ENCODE measurements at regions not wholly inside any gene's neighbourhood (a gene's known extent, or its start where the extent isn't known, plus 50 kb on each side); places are given as distances from the start of the nearest gene placed in this dataset.

DNA sequence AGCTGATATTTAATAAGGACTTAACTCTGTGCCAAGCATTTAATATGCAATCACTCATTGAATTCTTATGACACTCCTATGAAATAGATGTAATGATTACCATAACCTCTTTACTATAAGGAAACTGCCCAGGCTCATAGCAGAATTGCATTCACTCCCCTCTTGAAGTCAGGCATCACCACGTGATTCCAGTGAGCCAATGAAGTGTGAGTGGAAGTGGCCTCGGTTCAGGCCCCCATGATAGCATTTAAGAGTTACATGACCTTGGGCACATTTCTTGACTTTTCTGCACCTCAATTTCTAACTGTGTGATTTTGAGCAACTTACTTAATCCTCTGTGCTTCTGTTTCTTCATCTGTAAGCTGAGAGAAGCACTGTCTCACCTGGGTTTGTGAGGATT lies 62.8 kb upstream of the CLDN18 start:
- no peak for ATAC-seq

GRCh38 chr3:137948400-137949072 lies 61.4 kb upstream of the CLDN18 start:
- no peak for ATAC-seq
- TF ChIP-seq ZNF70 (CRISPR knock-in tag; IDR thresholded peaks at IDR 0.05) (no peak), SNAI2 (CRISPR knock-in tag; IDR thresholded peaks at IDR 0.05) (no peak), BACH2 (CRISPR knock-in tag; IDR thresholded peaks at IDR 0.05; ENCODE audit: borderline replicate concordance) (no peak), OSR1 (CRISPR knock-in tag; IDR thresholded peaks at IDR 0.05) (no peak), ZFP30 (CRISPR knock-in tag; IDR thresholded peaks at IDR 0.05) (no peak), ZFP3 (CRISPR knock-in tag; IDR thresholded peaks at IDR 0.05) (no peak), POU6F1 (CRISPR knock-in tag; IDR thresholded peaks at IDR 0.05; ENCODE audit: borderline replicate concordance, low read depth) (no peak), ZNF8 (CRISPR knock-in tag; IDR thresholded peaks at IDR 0.05) (no peak), RARB (CRISPR knock-in tag; IDR thresholded peaks at IDR 0.05) (no peak), TCF4 (CRISPR knock-in tag; IDR thresholded peaks at IDR 0.05; ENCODE audit: borderline replicate concordance) (no peak), CSDC2 (CRISPR knock-in tag; IDR thresholded peaks at IDR 0.05) (no peak), ZC3H10 (CRISPR knock-in tag; IDR thresholded peaks at IDR 0.05) (no peak)

More for the DNA sequence above, 62.8 kb upstream of the CLDN18 start:
- TF ChIP-seq OSR1 (CRISPR knock-in tag; IDR thresholded peaks at IDR 0.05) (no peak), SNAI2 (CRISPR knock-in tag; IDR thresholded peaks at IDR 0.05) (no peak), ZC3H10 (CRISPR knock-in tag; IDR thresholded peaks at IDR 0.05) (no peak), ARNTL (CRISPR knock-in tag; IDR thresholded peaks at IDR 0.05; ENCODE audit: borderline replicate concordance, low read depth) (no peak), ZNF70 (CRISPR knock-in tag; IDR thresholded peaks at IDR 0.05) (no peak), RARB (CRISPR knock-in tag; IDR thresholded peaks at IDR 0.05) (no peak), PPARA (CRISPR knock-in tag; IDR thresholded peaks at IDR 0.05; ENCODE audit: borderline replicate concordance) (no peak), ZFP3 (CRISPR knock-in tag; IDR thresholded peaks at IDR 0.05) (no peak), ESRRG (CRISPR knock-in tag; IDR thresholded peaks at IDR 0.05) (no peak), CSRNP3 (CRISPR knock-in tag; IDR thresholded peaks at IDR 0.05) (no peak), GLIS3 (CRISPR knock-in tag; IDR thresholded peaks at IDR 0.05) (no peak), CSDC2 (CRISPR knock-in tag; IDR thresholded peaks at IDR 0.05) (no peak), TOX (CRISPR knock-in tag; IDR thresholded peaks at IDR 0.05; ENCODE audit: borderline replicate concordance) (no peak), POU6F1 (CRISPR knock-in tag; IDR thresholded peaks at IDR 0.05; ENCODE audit: borderline replicate concordance, low read depth) (no peak), TCF4 (CRISPR knock-in tag; IDR thresholded peaks at IDR 0.05; ENCODE audit: borderline replicate concordance) (no peak), BACH2 (CRISPR knock-in tag; IDR thresholded peaks at IDR 0.05; ENCODE audit: borderline replicate concordance) (no peak), ZNF8 (CRISPR knock-in tag; IDR thresholded peaks at IDR 0.05) (no peak), ISL1 (CRISPR knock-in tag; IDR thresholded peaks at IDR 0.05) (no peak)
- TF ChIP-seq, protein P1, sequence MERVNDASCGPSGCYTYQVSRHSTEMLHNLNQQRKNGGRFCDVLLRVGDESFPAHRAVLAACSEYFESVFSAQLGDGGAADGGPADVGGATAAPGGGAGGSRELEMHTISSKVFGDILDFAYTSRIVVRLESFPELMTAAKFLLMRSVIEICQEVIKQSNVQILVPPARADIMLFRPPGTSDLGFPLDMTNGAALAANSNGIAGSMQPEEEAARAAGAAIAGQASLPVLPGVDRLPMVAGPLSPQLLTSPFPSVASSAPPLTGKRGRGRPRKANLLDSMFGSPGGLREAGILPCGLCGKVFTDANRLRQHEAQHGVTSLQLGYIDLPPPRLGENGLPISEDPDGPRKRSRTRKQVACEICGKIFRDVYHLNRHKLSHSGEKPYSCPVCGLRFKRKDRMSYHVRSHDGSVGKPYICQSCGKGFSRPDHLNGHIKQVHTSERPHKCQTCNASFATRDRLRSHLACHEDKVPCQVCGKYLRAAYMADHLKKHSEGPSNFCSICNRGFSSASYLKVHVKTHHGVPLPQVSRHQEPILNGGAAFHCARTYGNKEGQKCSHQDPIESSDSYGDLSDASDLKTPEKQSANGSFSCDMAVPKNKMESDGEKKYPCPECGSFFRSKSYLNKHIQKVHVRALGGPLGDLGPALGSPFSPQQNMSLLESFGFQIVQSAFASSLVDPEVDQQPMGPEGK (CRISPR knock-in tag; IDR thresholded peaks at IDR 0.05; ENCODE audit: borderline replicate concordance), result no peak

DNA sequence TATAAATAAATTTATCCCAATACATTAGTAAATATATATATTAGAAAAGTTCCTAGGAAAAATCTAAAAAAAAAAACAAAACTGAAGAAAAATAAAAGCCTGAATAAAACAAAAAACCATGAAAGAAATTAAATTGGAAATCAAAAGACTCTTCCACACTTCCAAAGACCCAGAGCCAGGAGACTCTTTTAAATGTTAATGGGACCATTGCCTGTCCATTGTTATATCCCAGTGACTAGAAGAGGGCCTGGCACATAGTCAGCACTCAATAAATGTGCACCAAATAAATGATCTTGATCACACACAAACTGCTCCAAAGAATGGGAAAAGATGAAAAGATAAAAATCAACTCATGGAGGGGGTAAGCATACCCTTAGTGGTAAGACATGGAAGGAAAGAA lies 51.3 kb upstream of the CLDN18 start:
- ATAC-seq, result no peak
- no peak for TF ChIP-seq PPARA (CRISPR knock-in tag; IDR thresholded peaks at IDR 0.05; ENCODE audit: borderline replicate concordance)
- TF ChIP-seq ESRRG (CRISPR knock-in tag; IDR thresholded peaks at IDR 0.05), result no peak
- no peak for TF ChIP-seq CSRNP3 (CRISPR knock-in tag; IDR thresholded peaks at IDR 0.05)
- no peak for TF ChIP-seq ZNF70 (CRISPR knock-in tag; IDR thresholded peaks at IDR 0.05)
- TF ChIP-seq POU6F1 (CRISPR knock-in tag; IDR thresholded peaks at IDR 0.05; ENCODE audit: borderline replicate concordance, low read depth), result no peak

All from SK-N-SH treated with all-trans-retinoic acid at 6 μM for 48 hours (cell line).